Calu3 (cell line): ENCODE measurements at regions not wholly inside any gene's neighbourhood (a gene's known extent, or its start where the extent isn't known, plus 50 kb on each side); places are given as distances from the start of the nearest gene placed in this dataset.
"Not testable (repeated sequence)": the region's sequence is repeated elsewhere in the genome, so short reads cannot be mapped to it uniquely, and the experiment has no call there.

Experiments used
- BruUV-seq: library from RNA; stranded (reverse); fragments of 400-500 nt; replicated peaks from 2 replicates; lab custom pipeline; 2021; lab: Mats Ljungman, UMichigan
- CTCF ChIA-PET: fragments of 300-600 bp; sonication (Branson Sonifier 250); formaldehyde crosslinking; loops from one replicate; lab custom pipeline; 2022; ENCODE audit warnings: antibody characterized with exemption; lab: Charles Lee
- DNase-seq: peaks from one replicate; pipeline ENCODE4 v3.0.0; 2022
- H3K27ac Mint-ChIP-seq: one replicate; pipeline ENCODE4 v1.8.0; 2022; ENCODE audit warnings: mixed read lengths; ENCODE audit not compliant: unreplicated experiment
- H3K27me3 Mint-ChIP-seq: one replicate; pipeline ENCODE4 v1.8.0; 2022; ENCODE audit warnings: mixed read lengths; ENCODE audit not compliant: unreplicated experiment
- H3K36me3 Mint-ChIP-seq: one replicate; pipeline ENCODE4 v1.8.0; 2022; ENCODE audit warnings: mild to moderate bottlenecking, moderate library complexity, mixed read lengths; ENCODE audit not compliant: insufficient read depth, unreplicated experiment
- H3K4me1 Mint-ChIP-seq: one replicate; pipeline ENCODE4 v1.8.0; 2022; ENCODE audit warnings: mild to moderate bottlenecking, low read depth, mixed read lengths; ENCODE audit not compliant: unreplicated experiment
- H3K4me3 Mint-ChIP-seq: one replicate; pipeline ENCODE4 v1.8.0; 2022; ENCODE audit warnings: mild to moderate bottlenecking, low read depth, moderate library complexity, mixed read lengths; ENCODE audit not compliant: unreplicated experiment
- H3K9me3 Mint-ChIP-seq: one replicate; pipeline ENCODE4 v1.8.0; 2022; ENCODE audit warnings: low read depth, mixed read lengths; ENCODE audit not compliant: unreplicated experiment
- intact Hi-C: fragments of 100-400 bp; cut with micrococcal nuclease; formaldehyde crosslinking; loops from one replicate; pipeline ENCODE4 v1.10.0; 2022; ENCODE audit not compliant: unreplicated experiment
- TF ChIP-seq, protein P1 (sequence below): fragments of 200-600 bp; IDR thresholded peaks from one replicate; pipeline ENCODE4 v1.8.0; 2022; ENCODE audit warnings: antibody characterized with exemption; ENCODE audit not compliant: unreplicated experiment

DNA sequence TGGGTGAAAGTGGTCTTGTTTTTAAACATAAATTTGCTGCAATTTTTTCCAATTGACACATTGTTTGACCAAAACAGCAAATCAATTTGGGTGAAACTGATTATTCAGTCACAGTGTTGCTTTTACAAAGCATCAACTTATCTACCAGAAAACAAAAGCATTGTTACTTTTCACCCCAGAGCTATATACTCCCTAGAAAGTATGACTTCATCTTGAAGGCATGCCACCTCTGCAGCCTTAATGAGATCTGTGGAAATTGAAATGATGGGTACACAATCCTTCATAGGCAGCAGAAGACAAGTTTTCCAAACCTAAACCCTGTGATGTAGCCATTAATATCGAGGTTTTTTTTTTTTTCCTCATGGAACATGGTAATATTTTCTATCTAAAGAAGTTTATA lies 615.9 kb downstream of the CHSY3 start:
- TF ChIP-seq, protein P1, sequence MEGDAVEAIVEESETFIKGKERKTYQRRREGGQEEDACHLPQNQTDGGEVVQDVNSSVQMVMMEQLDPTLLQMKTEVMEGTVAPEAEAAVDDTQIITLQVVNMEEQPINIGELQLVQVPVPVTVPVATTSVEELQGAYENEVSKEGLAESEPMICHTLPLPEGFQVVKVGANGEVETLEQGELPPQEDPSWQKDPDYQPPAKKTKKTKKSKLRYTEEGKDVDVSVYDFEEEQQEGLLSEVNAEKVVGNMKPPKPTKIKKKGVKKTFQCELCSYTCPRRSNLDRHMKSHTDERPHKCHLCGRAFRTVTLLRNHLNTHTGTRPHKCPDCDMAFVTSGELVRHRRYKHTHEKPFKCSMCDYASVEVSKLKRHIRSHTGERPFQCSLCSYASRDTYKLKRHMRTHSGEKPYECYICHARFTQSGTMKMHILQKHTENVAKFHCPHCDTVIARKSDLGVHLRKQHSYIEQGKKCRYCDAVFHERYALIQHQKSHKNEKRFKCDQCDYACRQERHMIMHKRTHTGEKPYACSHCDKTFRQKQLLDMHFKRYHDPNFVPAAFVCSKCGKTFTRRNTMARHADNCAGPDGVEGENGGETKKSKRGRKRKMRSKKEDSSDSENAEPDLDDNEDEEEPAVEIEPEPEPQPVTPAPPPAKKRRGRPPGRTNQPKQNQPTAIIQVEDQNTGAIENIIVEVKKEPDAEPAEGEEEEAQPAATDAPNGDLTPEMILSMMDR = no peak
- DNase-seq = peak; percentile 20
- Mint-ChIP-seq H3K27me3 (no peaks in the 10 kb centered on the region), H3K27ac (peak overlapping the region; percentile 29), H3K4me3 (no peak overlapping the region), H3K9me3 (peaks cover 5% of the 10 kb centered on the region), H3K36me3 (peaks cover 3% of the 10 kb centered on the region), H3K4me1 (peaks cover 41% of the 10 kb centered on the region)
- intact Hi-C loops = no loop called here
- CTCF ChIA-PET = interaction anchor here (0.7 kb wide), 1 partner anchor 747 kb away, joined by 3 read pairs; no protein-coding TSS in a partner anchor
- BruUV-seq = no TSS peak

DNA sequence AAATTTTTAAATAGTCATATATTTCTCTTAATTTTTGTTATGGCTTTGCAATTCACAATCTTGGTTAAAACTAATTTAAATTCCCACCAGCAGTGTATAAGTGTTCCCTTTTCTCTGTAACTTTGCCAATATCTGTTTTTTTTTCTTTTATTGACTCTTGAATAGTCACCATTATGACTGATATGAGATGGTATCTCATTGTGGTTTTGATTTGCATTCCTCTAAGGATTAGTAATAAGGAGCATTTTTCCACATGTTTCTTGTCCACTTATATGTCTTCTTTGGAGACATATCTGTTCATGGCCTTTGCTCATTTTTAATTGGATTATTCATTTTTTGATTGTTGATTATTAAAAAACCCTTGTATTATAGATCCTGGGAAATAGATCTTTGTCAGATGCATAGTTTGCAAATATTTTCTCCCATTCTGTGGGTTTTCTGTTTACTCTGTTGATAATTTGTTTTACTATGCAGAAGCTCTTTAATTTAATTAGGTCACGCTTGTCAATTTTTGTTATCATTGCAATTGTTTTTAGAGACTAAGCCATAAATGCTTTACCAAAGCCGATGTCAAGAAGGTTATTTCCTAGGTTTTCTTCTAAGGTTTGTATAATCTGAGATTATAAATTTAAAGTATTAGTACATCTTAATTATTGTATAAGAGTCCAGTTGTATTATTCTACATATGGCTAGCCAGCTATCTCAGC lies 610.9 kb downstream of the CHSY3 start:
- Mint-ChIP-seq H3K27me3 (no peaks in the 10 kb centered on the region), H3K4me3 (no peak overlapping the region), H3K36me3 (peaks cover 3% of the 10 kb centered on the region), H3K27ac (peak overlapping the region; percentile 27), H3K9me3 (peaks cover 5% of the 10 kb centered on the region), H3K4me1 (peaks cover 35% of the 10 kb centered on the region)
- DNase-seq = no peak
- CTCF ChIA-PET = no interaction called here
- TF ChIP-seq, protein P1 = no peak
- intact Hi-C loops = no loop called here
- no TSS peak for BruUV-seq

DNA sequence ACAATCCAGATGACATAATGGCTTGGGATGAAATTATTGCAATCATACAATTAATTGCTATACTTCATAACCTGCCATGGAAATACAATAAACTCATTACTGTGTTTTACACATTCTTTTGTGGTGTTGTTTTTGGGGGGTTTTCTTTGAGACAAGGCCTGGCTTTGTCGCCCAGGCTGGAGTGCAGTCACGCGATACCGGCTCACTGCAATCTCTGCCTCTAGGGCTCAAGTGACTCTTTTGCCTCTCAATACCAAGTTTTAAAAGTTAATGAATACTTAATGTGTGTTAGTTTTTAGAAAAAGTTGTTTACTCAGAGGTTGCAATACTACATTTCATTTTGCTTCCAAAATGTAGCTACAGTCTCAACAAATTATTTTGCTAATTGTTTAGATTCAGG lies 598.4 kb downstream of the CHSY3 start:
- TF ChIP-seq, protein P1 = no peak
- Mint-ChIP-seq H3K36me3 (no peaks in the 10 kb centered on the region), H3K27ac (no peak overlapping the region), H3K9me3 (no peaks in the 10 kb centered on the region), H3K4me1 (no peaks in the 10 kb centered on the region), H3K27me3 (no peaks in the 10 kb centered on the region), H3K4me3 (no peak overlapping the region)
- intact Hi-C loops = no loop called here
- DNase-seq = no peak
- BruUV-seq = no TSS peak
- CTCF ChIA-PET = no interaction called here

DNA sequence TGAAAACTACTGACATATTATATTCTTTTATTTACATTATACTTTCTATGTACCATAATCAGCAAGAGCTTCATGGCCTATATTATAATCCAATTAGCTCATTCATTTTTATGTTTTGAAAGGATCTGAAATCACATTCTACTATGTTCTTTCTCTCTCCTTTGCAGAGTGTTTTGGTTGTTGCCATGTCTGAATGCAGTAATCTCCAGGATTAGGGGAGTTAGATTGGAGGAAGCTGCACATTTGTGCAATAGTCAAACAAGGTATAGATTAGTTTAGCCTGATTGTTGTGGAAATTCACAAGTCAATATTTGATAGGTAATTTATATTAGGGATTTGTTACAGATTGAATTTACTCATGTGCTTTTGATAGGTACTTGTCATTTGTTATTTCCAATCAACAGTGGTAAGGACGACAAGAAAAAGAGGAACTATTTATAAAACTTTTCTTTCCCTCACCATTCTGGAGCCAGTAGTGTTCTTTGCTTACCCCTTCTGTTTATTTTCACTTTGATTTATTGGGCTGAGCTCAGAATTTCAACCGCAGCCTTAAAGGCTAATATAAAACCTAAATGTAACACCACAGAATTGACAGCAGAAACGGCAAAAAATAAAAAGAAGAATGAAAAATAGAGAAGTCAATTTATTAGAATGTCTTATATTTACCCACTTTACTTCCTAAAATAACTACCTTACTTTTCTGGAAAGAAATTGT lies 597.0 kb downstream of the CHSY3 start:
- no TSS peak for BruUV-seq
- CTCF ChIA-PET = no interaction called here
- Mint-ChIP-seq H3K4me3 (no peak overlapping the region), H3K36me3 (no peaks in the 10 kb centered on the region), H3K27ac (no peak overlapping the region), H3K27me3 (no peaks in the 10 kb centered on the region), H3K9me3 (peaks cover 4% of the 10 kb centered on the region), H3K4me1 (no peaks in the 10 kb centered on the region)
- TF ChIP-seq, protein P1 = no peak
- intact Hi-C loops = no loop called here
- DNase-seq = no peak

DNA sequence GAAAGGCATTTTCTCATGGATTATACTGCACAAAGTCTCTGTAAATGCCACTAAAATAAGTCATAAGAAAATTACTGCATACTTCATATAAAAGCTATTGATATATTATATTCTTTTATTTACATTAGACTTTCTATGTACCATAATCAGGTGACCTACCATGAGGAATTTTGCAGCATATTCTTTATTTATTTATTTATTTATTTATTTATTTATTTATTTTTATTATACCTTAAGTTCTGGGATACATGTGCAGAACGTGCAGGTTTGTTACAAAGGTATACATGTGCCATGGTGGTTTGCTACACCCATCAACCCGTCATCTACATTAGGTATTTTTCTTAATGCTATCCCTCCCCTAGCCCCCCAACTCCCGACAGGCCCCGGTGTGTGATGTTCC lies 596.2 kb downstream of the CHSY3 start:
- intact Hi-C loops, H3K27ac Mint-ChIP-seq, H3K4me3 Mint-ChIP-seq, H3K36me3 Mint-ChIP-seq, BruUV-seq, H3K27me3 Mint-ChIP-seq, CTCF ChIA-PET, H3K9me3 Mint-ChIP-seq, DNase-seq, H3K4me1 Mint-ChIP-seq: not testable (repeated sequence)
